Ecto neural progenitor cell (in vitro differentiated cells): ENCODE measurements at regions not wholly inside any gene's neighbourhood (a gene's known extent, or its start where the extent isn't known, plus 50 kb on each side); places are given as distances from the start of the nearest gene placed in this dataset.

Experiments used
- DNase-seq: peaks from one replicate; pipeline ENCODE4 v3.0.0-alpha.2; 2018; ENCODE audit warnings: low spot score

GRCh38 chr19:46944918-46945628, 74.6 kb upstream of the NPAS1 start:
- peak; percentile 87 for DNase-seq

- no peak for DNase-seq
Measured at GRCh38 chr19:46945694-46946489, 73.7 kb upstream of the NPAS1 start.

- no peak for DNase-seq
Measured at GRCh38 chr19:46946611-46947238, 72.9 kb upstream of the NPAS1 start.

DNA sequence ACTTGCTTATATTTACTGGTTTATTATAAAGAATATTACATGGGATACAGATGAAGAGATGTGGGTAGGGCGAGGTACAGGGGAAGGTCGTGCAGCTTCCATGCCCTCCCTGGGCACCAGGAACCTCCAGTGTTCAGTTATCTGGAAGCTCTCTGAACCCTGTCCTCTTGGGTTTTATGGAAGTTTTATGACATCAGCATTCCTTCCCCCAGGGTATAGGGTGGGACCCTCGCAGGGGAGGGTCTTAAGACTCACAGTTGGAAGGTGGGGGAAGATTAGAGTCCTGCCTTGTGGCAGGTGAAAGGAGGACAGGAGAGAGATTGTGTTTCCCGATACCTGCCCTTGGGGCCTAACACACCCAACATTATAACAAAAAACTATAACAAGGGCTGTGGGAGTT, 71.8 kb upstream of the NPAS1 start:
- DNase-seq, result no peak

DNA sequence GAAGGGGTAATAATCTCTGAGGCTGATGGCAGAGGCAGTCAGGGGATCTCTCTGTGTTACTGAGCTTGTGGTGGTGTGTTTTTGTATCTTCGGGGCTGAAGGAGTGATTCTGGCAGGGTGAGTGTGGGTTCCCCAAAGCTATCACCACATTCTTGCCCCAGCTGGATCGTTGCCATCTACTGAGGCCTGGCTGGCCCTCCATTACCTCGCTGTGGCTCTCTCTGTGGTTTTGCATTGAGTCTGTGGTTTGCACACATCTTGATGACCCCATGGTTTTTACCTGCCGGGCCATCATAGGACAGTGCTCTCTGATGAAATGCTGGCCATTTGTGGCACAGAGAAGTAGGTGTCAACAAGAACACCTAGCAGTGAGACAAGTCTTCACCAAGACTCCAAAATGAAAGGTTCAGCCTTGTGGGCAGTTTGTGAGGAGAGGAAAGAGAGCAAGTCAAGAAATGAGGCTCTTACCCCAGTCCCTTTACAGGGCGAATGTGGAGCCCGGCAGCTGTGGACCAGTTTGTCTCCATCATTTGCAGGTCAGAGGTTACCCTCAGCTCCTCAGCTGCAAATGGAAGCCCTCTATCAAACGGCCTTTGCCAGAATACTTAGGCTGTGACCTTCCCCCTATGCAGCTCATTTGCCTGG, 69.0 kb upstream of the NPAS1 start:
- no peak for DNase-seq

GRCh38 chr19:46951171-46951986, 68.3 kb upstream of the NPAS1 start:
- no peak for DNase-seq

DNA sequence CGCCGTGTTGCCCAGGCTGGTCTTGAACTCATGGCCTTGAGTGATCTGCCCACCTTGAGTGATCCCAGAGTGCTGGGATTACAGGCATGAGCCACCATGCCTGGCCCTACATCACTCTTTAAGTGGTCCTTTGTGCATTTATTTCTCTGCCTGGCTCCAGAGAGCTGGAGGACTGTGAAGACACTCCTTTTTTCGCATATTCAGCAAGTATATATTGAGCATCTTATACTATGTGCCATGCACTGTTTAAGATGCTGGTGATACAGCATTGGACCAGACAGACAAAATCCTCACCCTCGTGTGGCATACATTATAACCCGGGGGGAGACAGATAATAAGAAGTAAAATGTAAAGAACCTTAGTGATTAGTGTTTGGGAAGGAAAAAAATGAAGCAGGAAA, 66.8 kb upstream of the NPAS1 start:
- DNase-seq, result no peak

GRCh38 chr19:46953955-46954501, 65.6 kb upstream of the NPAS1 start:
- DNase-seq, result no peak

DNA sequence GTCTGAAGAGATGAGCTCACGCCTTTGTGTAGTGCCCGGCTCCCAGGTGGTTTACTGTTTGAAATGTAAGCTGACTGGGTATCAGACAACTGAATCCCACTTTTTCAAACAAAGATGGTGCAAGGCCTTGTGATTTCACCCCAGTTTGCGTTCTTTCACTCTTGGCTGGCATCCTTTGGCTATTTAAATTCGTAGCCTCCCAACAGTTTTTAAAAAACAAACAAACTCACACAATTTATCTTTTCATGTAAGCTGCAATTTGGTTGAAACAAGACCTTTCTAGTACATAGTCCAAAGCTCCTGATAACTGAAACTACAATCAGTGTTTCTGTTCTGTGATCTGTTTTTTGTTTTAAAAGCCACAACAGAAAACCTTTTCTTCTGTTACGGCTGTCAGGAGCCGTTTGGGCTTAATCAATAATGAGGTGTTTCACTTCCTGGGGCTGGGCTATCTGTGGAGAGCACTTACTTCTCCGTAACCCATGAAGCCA, 65.1 kb upstream of the NPAS1 start:
- no peak for DNase-seq

- DNase-seq, result no peak
Measured at GRCh38 chr19:46954993-46955812, 64.4 kb upstream of the NPAS1 start.

DNA sequence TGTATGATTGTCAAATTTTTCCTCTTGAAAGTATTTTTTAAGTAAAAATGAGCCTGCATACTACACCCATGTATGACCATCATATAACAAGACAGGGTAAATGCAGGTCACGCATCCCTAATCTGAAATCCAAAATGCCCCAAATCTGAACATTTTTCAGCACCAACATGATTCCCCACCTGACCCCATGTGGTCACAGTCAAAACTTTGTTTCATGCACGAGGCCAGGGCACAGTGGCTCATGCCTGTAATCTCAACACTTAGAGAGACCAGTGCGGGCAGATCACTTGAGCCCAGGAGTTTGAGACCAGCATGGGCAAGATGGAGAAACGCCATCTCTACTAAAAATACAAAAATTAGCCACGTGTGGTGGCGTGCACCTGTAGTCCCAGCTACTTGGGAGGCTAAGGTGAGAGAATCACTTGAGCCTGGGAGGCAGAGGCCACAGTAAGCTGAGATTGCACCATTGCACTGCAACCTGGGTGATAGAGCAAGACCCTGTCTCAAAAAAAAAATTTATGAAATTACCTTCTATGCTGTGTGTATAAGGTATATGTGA, 63.7 kb upstream of the NPAS1 start:
- DNase-seq, result no peak

DNA sequence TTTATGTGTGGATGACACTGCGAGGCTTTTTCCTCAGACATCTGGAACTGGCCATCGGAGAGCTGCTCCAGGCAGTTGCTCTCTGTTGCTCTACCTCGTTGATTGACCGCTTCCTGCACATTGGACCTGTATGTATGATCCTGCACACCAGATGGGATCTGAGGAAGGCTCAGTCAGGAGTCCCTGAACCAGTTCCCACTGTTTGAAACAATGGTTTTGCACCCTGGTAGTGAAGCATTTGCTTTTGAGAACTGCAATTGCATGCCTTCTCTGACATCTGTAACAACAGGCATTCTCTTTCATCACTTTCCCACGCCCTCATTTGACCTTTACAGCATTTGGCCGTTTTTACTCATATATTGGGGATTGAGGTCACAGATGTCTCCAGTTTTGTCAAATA, 61.1 kb upstream of the NPAS1 start:
- DNase-seq, result no peak

DNA sequence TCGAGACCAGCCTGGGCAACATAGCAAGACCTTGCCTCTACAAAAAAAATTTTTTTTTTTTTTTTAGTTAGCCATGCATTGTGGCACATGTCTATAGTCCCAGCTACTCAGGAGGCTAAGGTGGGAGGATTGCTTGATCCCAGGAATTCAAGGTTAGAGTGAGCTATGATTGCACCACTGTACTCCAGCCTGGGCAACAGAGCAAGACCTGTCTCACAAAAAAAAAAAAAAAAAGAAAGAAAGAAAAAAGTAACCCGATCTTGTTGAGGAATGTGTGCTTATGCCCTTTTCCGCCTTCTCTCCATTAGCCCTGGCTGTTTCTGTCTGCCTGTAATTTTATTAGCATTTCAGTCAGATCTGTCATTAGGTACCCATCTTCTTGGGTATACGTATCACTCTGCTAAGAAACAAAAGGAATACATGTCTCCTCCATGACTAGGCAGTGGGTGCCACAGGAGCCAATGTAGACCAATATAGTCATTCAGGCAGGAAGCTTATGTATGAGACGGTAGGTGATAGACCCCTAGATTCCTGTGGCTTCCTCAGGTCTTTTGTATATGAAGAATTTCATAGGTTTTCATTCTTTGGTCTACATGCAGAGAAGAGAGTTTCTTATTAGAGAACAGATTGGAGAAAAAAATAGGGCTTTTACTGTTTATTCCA, 59.6 kb upstream of the NPAS1 start:
- DNase-seq, result no peak

DNA sequence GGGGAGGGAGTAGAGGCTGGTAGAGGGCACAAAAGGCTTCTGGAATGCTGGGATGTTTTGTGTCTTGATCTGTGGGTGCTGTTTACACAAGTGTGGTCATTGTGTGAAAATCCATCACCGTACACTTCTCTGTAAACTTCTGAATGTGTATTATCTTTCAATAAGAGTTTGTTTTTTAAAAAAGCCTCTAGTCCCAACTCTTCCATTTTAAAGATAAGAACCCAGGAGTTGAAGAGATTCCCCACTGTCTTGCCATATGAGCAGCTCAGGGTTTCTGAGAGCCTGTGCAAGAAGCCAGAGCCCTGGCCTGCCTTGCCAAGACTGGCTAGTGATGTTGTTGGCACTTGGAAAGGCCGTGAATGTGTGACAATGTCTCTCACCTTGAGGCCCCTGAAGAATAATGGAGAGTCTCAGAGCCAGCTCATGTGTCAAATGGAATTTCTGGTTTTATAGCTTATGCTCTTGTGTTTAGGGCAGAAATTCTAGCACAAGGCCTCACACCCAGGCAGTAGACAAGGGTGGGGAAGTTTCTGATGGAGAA, 57.5 kb upstream of the NPAS1 start:
- DNase-seq, result no peak

DNA sequence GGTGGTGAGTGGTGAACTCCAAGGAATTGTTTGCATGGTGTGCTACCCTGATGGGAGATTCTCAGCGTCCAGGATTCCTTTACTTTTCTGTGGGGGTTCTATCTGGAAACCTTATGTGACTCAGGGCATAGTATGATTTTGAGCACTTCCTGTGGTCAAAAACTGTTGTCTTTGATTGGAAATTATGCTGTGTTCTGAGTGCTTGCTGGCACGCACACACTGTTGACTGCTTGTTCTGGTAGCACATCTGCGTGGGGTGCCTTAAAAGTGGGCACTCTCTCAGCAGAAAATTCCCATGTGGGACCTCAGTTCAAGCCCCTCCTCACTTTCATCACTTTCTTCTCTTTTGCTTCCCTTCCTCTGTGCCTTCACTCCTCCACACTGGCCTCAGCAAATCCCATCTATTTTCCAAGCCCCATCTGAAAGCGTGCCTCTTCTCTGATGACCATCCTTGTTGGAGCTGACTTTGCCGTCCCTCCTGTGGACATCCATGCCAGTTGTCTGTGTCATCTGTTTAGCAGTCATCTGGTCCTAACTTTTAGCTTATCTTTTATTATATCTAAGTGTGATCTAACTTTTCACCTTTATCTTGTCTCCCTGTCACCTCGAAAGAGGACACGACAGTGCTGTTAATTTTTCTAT, 56.4 kb upstream of the NPAS1 start:
- no peak for DNase-seq

GRCh38 chr19:46967578-46968032, 52.0 kb upstream of the NPAS1 start:
- no peak for DNase-seq
